KMS-11 (cell line): ENCODE measurements at regions not wholly inside any gene's neighbourhood (a gene's known extent, or its start where the extent isn't known, plus 50 kb on each side); places are given as distances from the start of the nearest gene placed in this dataset.

Experiments
- H2AFZ ChIP-seq: fragments of 200-600 bp; sonication (generic); 2 replicates; pipeline ENCODE4 v1.6.1; 2016; ENCODE audit warnings: antibody characterized with exemption, mixed run types, low read depth
- H3K27ac ChIP-seq: fragments of 200-600 bp; sonication (generic); 2 replicates; pipeline ENCODE4 v1.6.1; 2016; ENCODE audit warnings: mild to moderate bottlenecking, mixed run types
- H3K27me3 ChIP-seq: fragments of 200-600 bp; sonication (generic); 2 replicates; pipeline ENCODE4 v1.6.1; 2017; ENCODE audit warnings: mild to moderate bottlenecking, low read depth, mixed run types, moderate library complexity; ENCODE audit not compliant: insufficient read depth
- H3K36me3 ChIP-seq: fragments of 200-600 bp; sonication (generic); 2 replicates; pipeline ENCODE4 v1.6.1; 2017; ENCODE audit warnings: mild to moderate bottlenecking, mixed run types; ENCODE audit not compliant: insufficient read depth
- H3K4me1 ChIP-seq: fragments of 200-600 bp; sonication (generic); 2 replicates; pipeline ENCODE4 v1.6.1; 2016; ENCODE audit warnings: mild to moderate bottlenecking, low read depth, mixed run types; ENCODE audit not compliant: poor library complexity, severe bottlenecking
- H3K4me2 ChIP-seq: fragments of 200-600 bp; sonication (generic); 2 replicates; pipeline ENCODE4 v1.7.0; 2016; ENCODE audit warnings: mild to moderate bottlenecking, mixed run types
- H3K4me3 ChIP-seq: fragments of 200-600 bp; sonication (generic); IDR thresholded peaks from 2 replicates; pipeline ENCODE4 v1.6.1; 2017; ENCODE audit warnings: low read depth, low read length, mixed read lengths; ENCODE audit not compliant: insufficient read depth
- H3K79me2 ChIP-seq: fragments of 200-600 bp; sonication (generic); 2 replicates; pipeline ENCODE4 v1.6.1; 2016; ENCODE audit warnings: low read depth, mixed run types; ENCODE audit not compliant: insufficient read depth
- H3K9ac ChIP-seq: fragments of 200-600 bp; sonication (generic); 2 replicates; pipeline ENCODE4 v1.6.1; 2016; ENCODE audit warnings: mild to moderate bottlenecking, mixed run types
- H4K20me1 ChIP-seq: fragments of 200-600 bp; sonication (generic); 2 replicates; pipeline ENCODE4 v1.6.1; 2016; ENCODE audit warnings: mild to moderate bottlenecking, mixed run types; ENCODE audit not compliant: insufficient read depth
- TF ChIP-seq, protein P1 (sequence below): fragments of 200-600 bp; sonication (generic); conservative IDR thresholded peaks from 2 replicates; pipeline ENCODE4 v1.6.1; 2017; ENCODE audit warnings: low read depth, mild to moderate bottlenecking, antibody characterized with exemption, low read length, moderate library complexity, mixed read lengths

DNA sequence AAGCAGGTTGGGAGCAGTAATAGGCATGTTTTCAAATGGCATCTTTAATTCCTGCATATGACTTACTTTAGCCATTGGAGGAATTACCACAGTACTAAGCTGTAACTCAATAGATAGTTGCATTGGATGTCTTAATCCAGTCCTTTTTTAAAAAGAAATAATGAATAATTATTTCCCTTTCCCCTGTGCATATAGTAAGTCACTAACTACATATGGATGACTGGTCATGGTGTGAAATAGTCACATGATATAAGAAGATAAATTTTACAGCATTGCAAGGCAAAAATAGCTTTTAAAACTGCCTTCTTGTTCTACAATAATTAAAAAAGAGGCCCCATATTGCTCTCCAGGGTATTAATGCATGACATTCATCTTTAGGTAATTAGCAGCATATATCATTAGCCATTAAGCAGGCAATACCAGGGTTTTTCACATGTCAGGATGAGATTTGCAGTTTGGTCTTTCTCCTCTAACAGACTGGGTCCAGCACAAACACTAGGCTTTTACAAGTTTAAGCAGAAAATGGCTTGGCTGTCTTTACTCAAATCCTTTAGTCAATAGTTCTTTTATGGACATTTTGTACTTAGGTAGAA lies 606.4 kb upstream of the RORB start:
- H2AFZ ChIP-seq: no peak overlapping the region
- TF ChIP-seq, protein P1, sequence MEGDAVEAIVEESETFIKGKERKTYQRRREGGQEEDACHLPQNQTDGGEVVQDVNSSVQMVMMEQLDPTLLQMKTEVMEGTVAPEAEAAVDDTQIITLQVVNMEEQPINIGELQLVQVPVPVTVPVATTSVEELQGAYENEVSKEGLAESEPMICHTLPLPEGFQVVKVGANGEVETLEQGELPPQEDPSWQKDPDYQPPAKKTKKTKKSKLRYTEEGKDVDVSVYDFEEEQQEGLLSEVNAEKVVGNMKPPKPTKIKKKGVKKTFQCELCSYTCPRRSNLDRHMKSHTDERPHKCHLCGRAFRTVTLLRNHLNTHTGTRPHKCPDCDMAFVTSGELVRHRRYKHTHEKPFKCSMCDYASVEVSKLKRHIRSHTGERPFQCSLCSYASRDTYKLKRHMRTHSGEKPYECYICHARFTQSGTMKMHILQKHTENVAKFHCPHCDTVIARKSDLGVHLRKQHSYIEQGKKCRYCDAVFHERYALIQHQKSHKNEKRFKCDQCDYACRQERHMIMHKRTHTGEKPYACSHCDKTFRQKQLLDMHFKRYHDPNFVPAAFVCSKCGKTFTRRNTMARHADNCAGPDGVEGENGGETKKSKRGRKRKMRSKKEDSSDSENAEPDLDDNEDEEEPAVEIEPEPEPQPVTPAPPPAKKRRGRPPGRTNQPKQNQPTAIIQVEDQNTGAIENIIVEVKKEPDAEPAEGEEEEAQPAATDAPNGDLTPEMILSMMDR: no peak
- H3K79me2 ChIP-seq: no peaks in the 10 kb centered on the region
- no peak overlapping the region for H3K27ac ChIP-seq
- H3K9ac ChIP-seq: no peak overlapping the region
- no peak overlapping the region for H3K4me3 ChIP-seq
- no peaks in the 10 kb centered on the region for H3K4me1 ChIP-seq
- H4K20me1 ChIP-seq: no peaks in the 10 kb centered on the region
- no peaks in the 10 kb centered on the region for H3K27me3 ChIP-seq
- no peaks in the 10 kb centered on the region for H3K36me3 ChIP-seq
- no peak overlapping the region for H3K4me2 ChIP-seq

GRCh38 chr9:73892335-73892734 lies 604.8 kb upstream of the RORB start:
- no peak overlapping the region for H3K27ac ChIP-seq

DNA sequence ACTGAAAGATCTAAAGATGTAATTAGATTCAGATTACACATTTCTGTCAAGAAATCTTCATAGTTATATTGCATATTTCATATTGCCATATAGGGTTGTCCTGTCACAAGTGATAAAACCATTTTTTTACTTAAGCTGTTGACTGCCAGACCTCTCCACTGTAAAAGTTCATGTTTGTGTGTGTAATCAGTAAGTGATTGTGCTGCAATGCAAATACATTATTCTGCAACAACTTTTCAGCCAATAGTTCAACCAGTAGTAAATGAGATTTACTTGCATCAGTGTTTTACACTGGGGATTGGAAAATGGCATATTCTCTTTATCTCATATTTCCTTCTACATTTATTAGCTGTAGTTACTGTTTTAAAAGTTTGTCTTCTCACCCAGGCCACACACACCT lies 603.9 kb upstream of the RORB start:
- TF ChIP-seq, protein P1: no peak
- H3K4me1 ChIP-seq: no peaks in the 10 kb centered on the region
- no peak overlapping the region for H3K4me2 ChIP-seq
- no peaks in the 10 kb centered on the region for H3K79me2 ChIP-seq
- no peaks in the 10 kb centered on the region for H4K20me1 ChIP-seq
- no peak overlapping the region for H2AFZ ChIP-seq
- H3K27ac ChIP-seq: no peak overlapping the region
- H3K9ac ChIP-seq: no peak overlapping the region
- H3K4me3 ChIP-seq: no peak overlapping the region
- H3K36me3 ChIP-seq: no peaks in the 10 kb centered on the region
- no peaks in the 10 kb centered on the region for H3K27me3 ChIP-seq

More at GRCh38 chr9:73892335-73892734, 604.8 kb upstream of the RORB start:
- Histone ChIP-seq H3K9ac (no peak overlapping the region), H3K4me3 (no peak overlapping the region), H4K20me1 (no peaks in the 10 kb centered on the region), H3K4me2 (no peak overlapping the region), H3K79me2 (no peaks in the 10 kb centered on the region), H2AFZ (no peak overlapping the region), H3K27me3 (no peaks in the 10 kb centered on the region), H3K36me3 (no peaks in the 10 kb centered on the region), H3K4me1 (no peaks in the 10 kb centered on the region)
- TF ChIP-seq, protein P1: no peak

DNA sequence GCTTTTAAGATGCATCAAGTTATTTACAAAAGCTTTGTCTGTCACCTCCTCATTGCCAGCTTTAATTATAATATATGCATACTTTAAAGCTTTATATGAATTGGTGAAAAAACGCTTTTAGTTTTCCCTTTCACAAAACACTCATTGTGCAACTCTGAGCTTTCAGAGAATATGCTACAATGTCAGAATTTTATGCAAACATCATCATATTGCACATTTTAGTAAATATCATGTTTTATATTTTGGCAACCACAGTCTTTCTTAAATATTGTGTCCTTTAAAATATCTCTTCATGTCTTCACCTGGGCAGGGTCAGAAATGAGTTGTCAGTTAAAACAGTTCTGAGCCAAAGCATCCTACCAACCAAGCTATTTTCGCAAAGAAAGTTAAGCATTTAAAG lies 601.1 kb upstream of the RORB start:
- Histone ChIP-seq H2AFZ (no peak overlapping the region), H4K20me1 (no peaks in the 10 kb centered on the region), H3K9ac (no peak overlapping the region), H3K79me2 (no peaks in the 10 kb centered on the region), H3K27ac (no peak overlapping the region), H3K27me3 (no peaks in the 10 kb centered on the region), H3K4me2 (no peak overlapping the region), H3K4me3 (no peak overlapping the region), H3K36me3 (no peaks in the 10 kb centered on the region), H3K4me1 (no peaks in the 10 kb centered on the region)
- TF ChIP-seq, protein P1: no peak
